ENCODE measurements at regions not wholly inside any gene's neighbourhood (a gene's known extent, or its start where the extent isn't known, plus 50 kb on each side); places are given as distances from the start of the nearest gene placed in this dataset.

DNA sequence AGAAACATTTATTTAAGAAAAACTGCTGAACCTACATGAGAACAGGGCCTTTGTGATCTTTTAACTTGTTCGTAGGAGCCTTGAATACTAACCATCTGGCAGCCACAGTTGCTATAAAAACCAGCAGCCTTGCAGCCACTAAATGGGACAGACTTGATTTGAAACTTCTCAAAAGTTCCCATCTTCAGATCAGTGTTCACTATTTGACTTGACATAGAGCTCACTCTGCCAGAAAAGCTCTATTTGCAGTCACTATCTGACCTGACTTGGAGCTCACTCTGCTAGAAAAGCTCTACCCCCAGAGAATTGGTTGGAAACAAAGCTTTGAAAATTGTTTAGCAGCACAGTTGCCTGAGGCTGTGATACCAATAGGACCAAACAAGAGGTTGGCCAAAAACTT, 119.3 kb upstream of the F13A1 start:
- H3K4me1 ChIP-seq (ENCODE audit: control insufficient read depth in 1 of 2, insufficient read depth in 2 of 2, low read length in 2 of 2), result no peaks in the 10 kb centered on the region
- no peak overlapping the region for H3K4me3 ChIP-seq (replicated peaks in 1 of 2; ENCODE audit: low read depth in 1 of 2, low read length in 2 of 2)
- no peaks in the 10 kb centered on the region for H4K20me1 ChIP-seq (ENCODE audit: insufficient read depth)
- no peaks in the 10 kb centered on the region for H3K9me2 ChIP-seq (ENCODE audit: insufficient read depth)
- H3K79me2 ChIP-seq (ENCODE audit: insufficient read depth, low read length), result no peaks in the 10 kb centered on the region
- H3K4me2 ChIP-seq (ENCODE audit: low read length), result no peak overlapping the region
- RAD21 ChIA-PET (ENCODE audit: low non-redundant PET in 1 of 2, low total read pairs in 2 of 2, uncharacterized antibody in 2 of 2, unreplicated experiment in 2 of 2), result no interaction called here
- DNase-seq (ENCODE audit: low read depth, low spot score) (no peak), ATAC-seq (no peak)
- H3K9ac ChIP-seq (ENCODE audit: low read length), result no peak overlapping the region
- TF ChIP-seq ZFX (IDR thresholded peaks at IDR 0.05) (no peak), JUND (IDR thresholded peaks at IDR 0.05) (no peak), CTCF (IDR thresholded peaks at IDR 0.05 in 2 of 3, conservative IDR thresholded peaks at IDR 0.05 in 1 of 3; ENCODE audit: borderline replicate concordance in 1 of 3, insufficient read depth in 1 of 3, low read depth in 2 of 3, low read length in 2 of 3) (no peak), CEBPB (IDR thresholded peaks at IDR 0.05; ENCODE audit: low read depth) (no peak), EGR1 (IDR thresholded peaks at IDR 0.05; ENCODE audit: low read depth) (no peak), SRF (IDR thresholded peaks at IDR 0.05; ENCODE audit: low read depth) (no peak), ELF1 (IDR thresholded peaks at IDR 0.05; ENCODE audit: borderline replicate concordance, low read depth) (no peak), YY1 (IDR thresholded peaks at IDR 0.05; ENCODE audit: extremely low read depth, insufficient replicate concordance, low read depth, low read length) (no peak), POLR2AphosphoS5 (IDR thresholded peaks at IDR 0.05; ENCODE audit: low read depth, low read length) (no peak), TCF7L2 (IDR thresholded peaks at IDR 0.05; ENCODE audit: borderline replicate concordance, extremely low read depth, insufficient read depth, insufficient read length) (no peak), FOSL1 (IDR thresholded peaks at IDR 0.05; ENCODE audit: low read depth) (no peak), SP1 (IDR thresholded peaks at IDR 0.05; ENCODE audit: low read depth) (no peak), EZH2phosphoT487 (IDR thresholded peaks at IDR 0.05; ENCODE audit: borderline replicate concordance) (no peak), POLR2A (IDR thresholded peaks at IDR 0.05; ENCODE audit: borderline replicate concordance, extremely low read depth, insufficient read depth, insufficient read length) (no peak)
- TF ChIP-seq, protein P1, sequence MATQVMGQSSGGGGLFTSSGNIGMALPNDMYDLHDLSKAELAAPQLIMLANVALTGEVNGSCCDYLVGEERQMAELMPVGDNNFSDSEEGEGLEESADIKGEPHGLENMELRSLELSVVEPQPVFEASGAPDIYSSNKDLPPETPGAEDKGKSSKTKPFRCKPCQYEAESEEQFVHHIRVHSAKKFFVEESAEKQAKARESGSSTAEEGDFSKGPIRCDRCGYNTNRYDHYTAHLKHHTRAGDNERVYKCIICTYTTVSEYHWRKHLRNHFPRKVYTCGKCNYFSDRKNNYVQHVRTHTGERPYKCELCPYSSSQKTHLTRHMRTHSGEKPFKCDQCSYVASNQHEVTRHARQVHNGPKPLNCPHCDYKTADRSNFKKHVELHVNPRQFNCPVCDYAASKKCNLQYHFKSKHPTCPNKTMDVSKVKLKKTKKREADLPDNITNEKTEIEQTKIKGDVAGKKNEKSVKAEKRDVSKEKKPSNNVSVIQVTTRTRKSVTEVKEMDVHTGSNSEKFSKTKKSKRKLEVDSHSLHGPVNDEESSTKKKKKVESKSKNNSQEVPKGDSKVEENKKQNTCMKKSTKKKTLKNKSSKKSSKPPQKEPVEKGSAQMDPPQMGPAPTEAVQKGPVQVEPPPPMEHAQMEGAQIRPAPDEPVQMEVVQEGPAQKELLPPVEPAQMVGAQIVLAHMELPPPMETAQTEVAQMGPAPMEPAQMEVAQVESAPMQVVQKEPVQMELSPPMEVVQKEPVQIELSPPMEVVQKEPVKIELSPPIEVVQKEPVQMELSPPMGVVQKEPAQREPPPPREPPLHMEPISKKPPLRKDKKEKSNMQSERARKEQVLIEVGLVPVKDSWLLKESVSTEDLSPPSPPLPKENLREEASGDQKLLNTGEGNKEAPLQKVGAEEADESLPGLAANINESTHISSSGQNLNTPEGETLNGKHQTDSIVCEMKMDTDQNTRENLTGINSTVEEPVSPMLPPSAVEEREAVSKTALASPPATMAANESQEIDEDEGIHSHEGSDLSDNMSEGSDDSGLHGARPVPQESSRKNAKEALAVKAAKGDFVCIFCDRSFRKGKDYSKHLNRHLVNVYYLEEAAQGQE (IDR thresholded peaks at IDR 0.05; ENCODE audit: low read depth), result no peak
- TF ChIP-seq, protein P2, sequence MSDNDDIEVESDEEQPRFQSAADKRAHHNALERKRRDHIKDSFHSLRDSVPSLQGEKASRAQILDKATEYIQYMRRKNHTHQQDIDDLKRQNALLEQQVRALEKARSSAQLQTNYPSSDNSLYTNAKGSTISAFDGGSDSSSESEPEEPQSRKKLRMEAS (IDR thresholded peaks at IDR 0.05), result no peak
- H3K9me3 ChIP-seq (ENCODE audit: control insufficient read depth in 1 of 2, insufficient read depth in 1 of 2, low read depth in 1 of 2, low read length in 2 of 2), result no peaks in the 10 kb centered on the region
- H2AFZ ChIP-seq (ENCODE audit: low read depth, low read length, poor library complexity, severe bottlenecking), result no peak overlapping the region
- intact Hi-C loops (cut with micrococcal nuclease), result no loop called here
- no TSS peak for BruUV-seq (replicated peaks)
- H3K27me3 ChIP-seq (ENCODE audit: insufficient read depth, low read length), result peaks cover 21% of the 10 kb centered on the region
- no peaks in the 10 kb centered on the region for H3K36me3 ChIP-seq (ENCODE audit: control insufficient read depth in 1 of 2, insufficient read depth in 2 of 2, low read length in 2 of 2)
- POLR2A ChIA-PET, result no interaction called here
- H3K27ac ChIP-seq (ENCODE audit: low read depth, low read length), result no peak overlapping the region
- CTCF ChIA-PET, result no interaction called here

All from HCT116 (cell line).